Gastroesophageal sphincter (tissue), 4 donors: ENCODE measurements at regions not wholly inside any gene's neighbourhood (a gene's known extent, or its start where the extent isn't known, plus 50 kb on each side); places are given as distances from the start of the nearest gene placed in this dataset.
A peak's percentile ranks its signal among the peaks of the same experiment; 100 is the strongest.
"Not testable (repeated sequence)": the region's sequence is repeated elsewhere in the genome, so short reads cannot be mapped to it uniquely, and the experiment has no call there.

ENCODE experiments used
- ATAC-seq: fragments of 150-250 bp; one replicate; pipeline ENCODE4 v1.9.1; 2016; ENCODE audit warnings: mild to moderate bottlenecking, moderate library complexity
- H3K27ac ChIP-seq, 4 donors: fragments of 200-600 bp; sonication (generic) in 3 of 4; 1 replicate in 3 of 4; 2 replicates in 1 of 4; pipeline ENCODE4 v1.5.1; 2016 to 2019
- H3K27me3 ChIP-seq: fragments of 200-600 bp; sonication (generic); one replicate; pipeline ENCODE4 v1.5.1; 2019
- H3K36me3 ChIP-seq, 2 donors: fragments of 200-600 bp; sonication (generic); one replicate each; pipeline ENCODE4 v1.5.1; 2019; ENCODE audit warnings: control low read depth in 1 of 2
- H3K4me1 ChIP-seq, 3 donors: fragments of 200-600 bp; sonication (generic); 1 replicate in 2 of 3; 2 replicates in 1 of 3; pipeline ENCODE4 v1.5.1; 2016 to 2019; ENCODE audit warnings: control low read depth in 2 of 3
- H3K4me3 ChIP-seq, 2 donors: fragments of 200-600 bp; sonication (generic); one replicate each; pipeline ENCODE4 v1.5.1; 2019; ENCODE audit warnings: mild to moderate bottlenecking in 1 of 2, moderate library complexity in 1 of 2
- H3K9me3 ChIP-seq, 3 donors: fragments of 200-600 bp; sonication (generic); one replicate each; pipeline ENCODE4 v1.5.1; 2017 to 2019; ENCODE audit warnings: control low read depth in 2 of 3
- CTCF ChIP-seq, 4 experiments: fragments of 200-600 bp in 2 of 4; fragments of 450-650 bp in 2 of 4; sonication (generic) in 1 of 4; IDR thresholded peaks; one replicate each; pipeline ENCODE4 v1.5.1; 2017 to 2019; ENCODE audit warnings: antibody characterized with exemption in 4 of 4, mild to moderate bottlenecking in 2 of 4, moderate library complexity in 2 of 4
- EP300 ChIP-seq: sonication (generic); formaldehyde crosslinking; IDR thresholded peaks from one replicate; pipeline ENCODE4 v1.6.1; 2017; ENCODE audit warnings: antibody characterized with exemption, mild to moderate bottlenecking
- POLR2A ChIP-seq, 2 donors: fragments of 450-650 bp; IDR thresholded peaks; one replicate each; pipeline ENCODE4 v1.6.1; 2017; ENCODE audit warnings: antibody characterized with exemption in 2 of 2, mild to moderate bottlenecking in 2 of 2, moderate library complexity in 1 of 2
- POLR2AphosphoS5 ChIP-seq: sonication (generic); formaldehyde crosslinking; IDR thresholded peaks from one replicate; pipeline ENCODE4 v1.6.1; 2017; ENCODE audit warnings: antibody characterized with exemption
- WGBS, 2 donors: methylation state at CpG; one replicate each; pipeline ENCODE4 v1.1.5; 2018; ENCODE audit warnings: low coverage in 1 of 2; 5-methylcytosine and 5-hydroxymethylcytosine counted together

- Histone ChIP-seq H3K27ac (no peak overlapping the region), H3K27me3 (no peaks in the 10 kb centered on the region), H3K9me3 (peaks cover 0 to 15% (median 0%) of the 10 kb centered on the region in 3 donors), H3K4me1 (no peaks in the 10 kb centered on the region), H3K36me3 (no peaks in the 10 kb centered on the region), H3K4me3 (no peak overlapping the region)
- no CpG with 5 or more reads among the region's 1 CpG for WGBS, 2 donors
- no peak for TF ChIP-seq POLR2A (IDR thresholded peaks at IDR 0.05)
- TF ChIP-seq CTCF (IDR thresholded peaks at IDR 0.05), result no peak
- TF ChIP-seq POLR2AphosphoS5, result no peak
- TF ChIP-seq EP300, result no peak
- ATAC-seq, result no peak
These were observed 289.1 kb upstream of the SUCLG2 start for GRCh38 chr3:67943546-67943945.

GRCh38 chr3:67941433-67942030 lies 287.1 kb upstream of the SUCLG2 start:
- Histone ChIP-seq H3K27ac (no peak overlapping the region), H3K4me3 (no peak overlapping the region), H3K4me1 (no peaks in the 10 kb centered on the region), H3K36me3 (no peaks in the 10 kb centered on the region), H3K9me3 (peaks cover 0 to 9% (median 0%) of the 10 kb centered on the region in 3 donors), H3K27me3 (no peaks in the 10 kb centered on the region)
- ATAC-seq, result no peak
- TF ChIP-seq POLR2A (IDR thresholded peaks at IDR 0.05) (no peak), EP300 (no peak), CTCF (IDR thresholded peaks at IDR 0.05) (no peak), POLR2AphosphoS5 (no peak)
- WGBS, 2 donors, result 72 to 88% methylated on average over 3 of the region's 3 CpGs

- Histone ChIP-seq H3K4me1 (no peaks in the 10 kb centered on the region), H3K27me3 (no peaks in the 10 kb centered on the region), H3K36me3 (no peaks in the 10 kb centered on the region), H3K4me3 (no peak overlapping the region), H3K9me3 (peaks cover 0 to 3% (median 0%) of the 10 kb centered on the region in 3 donors), H3K27ac (no peak overlapping the region)
- TF ChIP-seq CTCF (IDR thresholded peaks at IDR 0.05), result no peak
- no peak for TF ChIP-seq EP300
- TF ChIP-seq POLR2A (IDR thresholded peaks at IDR 0.05), result no peak
- no peak for TF ChIP-seq POLR2AphosphoS5
- peak; percentile 39 for ATAC-seq
- WGBS, 2 donors, result 45 to 59% methylated on average over 2 of the region's 2 CpGs
These were observed 286.0 kb upstream of the SUCLG2 start for GRCh38 chr3:67940210-67940952.

GRCh38 chr3:67937498-67938118 lies 283.2 kb upstream of the SUCLG2 start:
- H3K36me3 ChIP-seq, result no peaks in the 10 kb centered on the region
- H3K4me3 ChIP-seq, result no peak overlapping the region
- no peak overlapping the region for H3K27ac ChIP-seq
- no peak for ATAC-seq
- TF ChIP-seq EP300, result no peak
- TF ChIP-seq POLR2AphosphoS5, result no peak
- no peak for TF ChIP-seq CTCF (IDR thresholded peaks at IDR 0.05)
- no peak for TF ChIP-seq POLR2A (IDR thresholded peaks at IDR 0.05)
- WGBS, 2 donors, result 100% methylated on average over 1 of the region's 1 CpG
- no peaks in the 10 kb centered on the region for H3K27me3 ChIP-seq
- H3K9me3 ChIP-seq, result peaks cover 0 to 4% (median 0%) of the 10 kb centered on the region in 3 donors
- no peaks in the 10 kb centered on the region for H3K4me1 ChIP-seq

- ATAC-seq, H3K27me3 ChIP-seq, H3K9me3 ChIP-seq, H3K4me3 ChIP-seq, H3K4me1 ChIP-seq, H3K27ac ChIP-seq, H3K36me3 ChIP-seq: not testable (repeated sequence)
- WGBS, 2 donors, result 81 to 89% methylated on average over 3 to 4 of the region's 4 CpGs
These were observed 276.0 kb upstream of the SUCLG2 start for GRCh38 chr3:67930394-67930793.
